HK-2 (cell line): ENCODE measurements at regions not wholly inside any gene's neighbourhood (a gene's known extent, or its start where the extent isn't known, plus 50 kb on each side); places are given as distances from the start of the nearest gene placed in this dataset.

Source experiments
- DNase-seq: peaks from one replicate; pipeline ENCODE4 v3.0.0-alpha.2; 2018; ENCODE audit not compliant: unreplicated experiment

GRCh38 chr22:49158741-49159564 lies 668.7 kb downstream of the BRD1 start:
- no peak for DNase-seq

DNA sequence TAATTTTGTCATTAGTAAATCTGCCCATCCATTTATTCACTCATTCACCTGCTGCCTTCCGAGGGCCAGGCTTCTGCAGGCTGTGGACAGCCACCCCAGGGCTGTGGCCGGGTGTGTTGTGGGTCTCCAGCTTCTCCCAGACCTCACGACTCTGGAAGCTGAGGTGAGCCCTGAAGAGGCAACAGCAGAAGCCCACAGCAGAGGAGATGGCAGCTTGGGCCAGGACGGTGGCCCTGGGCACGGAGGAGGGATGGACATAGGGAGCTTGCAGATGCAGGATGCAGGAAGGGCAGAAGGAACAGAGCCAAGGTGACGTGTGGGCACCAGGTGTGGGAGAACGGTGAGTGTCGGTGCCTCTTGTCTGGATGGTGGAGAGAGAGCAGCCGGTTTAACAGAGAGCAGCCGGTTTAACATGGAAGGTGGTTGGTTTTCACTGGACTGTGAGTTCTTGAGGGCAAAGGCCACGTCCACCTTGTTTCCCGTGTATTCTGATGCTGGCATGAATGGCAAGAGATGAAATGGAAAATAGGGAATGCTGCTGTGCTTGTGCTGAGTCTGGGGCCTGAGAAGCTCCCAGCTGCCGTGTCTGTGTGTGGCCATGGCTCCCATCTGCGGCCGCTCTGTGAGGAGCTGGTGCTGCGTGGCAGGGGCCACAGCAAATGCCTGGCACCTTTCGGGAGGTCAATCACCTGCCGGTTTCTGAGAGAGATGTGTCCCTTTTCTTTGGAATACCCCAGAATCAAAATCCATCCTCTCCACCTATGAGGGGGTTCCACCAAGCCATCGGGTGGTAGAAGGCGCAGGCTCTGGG lies 669.9 kb downstream of the BRD1 start:
- no peak for DNase-seq

- DNase-seq: no peak
These were observed 670.9 kb downstream of the BRD1 start for GRCh38 chr22:49156662-49157285.

GRCh38 chr22:49155770-49156580 lies 671.7 kb downstream of the BRD1 start:
- no peak for DNase-seq

DNA sequence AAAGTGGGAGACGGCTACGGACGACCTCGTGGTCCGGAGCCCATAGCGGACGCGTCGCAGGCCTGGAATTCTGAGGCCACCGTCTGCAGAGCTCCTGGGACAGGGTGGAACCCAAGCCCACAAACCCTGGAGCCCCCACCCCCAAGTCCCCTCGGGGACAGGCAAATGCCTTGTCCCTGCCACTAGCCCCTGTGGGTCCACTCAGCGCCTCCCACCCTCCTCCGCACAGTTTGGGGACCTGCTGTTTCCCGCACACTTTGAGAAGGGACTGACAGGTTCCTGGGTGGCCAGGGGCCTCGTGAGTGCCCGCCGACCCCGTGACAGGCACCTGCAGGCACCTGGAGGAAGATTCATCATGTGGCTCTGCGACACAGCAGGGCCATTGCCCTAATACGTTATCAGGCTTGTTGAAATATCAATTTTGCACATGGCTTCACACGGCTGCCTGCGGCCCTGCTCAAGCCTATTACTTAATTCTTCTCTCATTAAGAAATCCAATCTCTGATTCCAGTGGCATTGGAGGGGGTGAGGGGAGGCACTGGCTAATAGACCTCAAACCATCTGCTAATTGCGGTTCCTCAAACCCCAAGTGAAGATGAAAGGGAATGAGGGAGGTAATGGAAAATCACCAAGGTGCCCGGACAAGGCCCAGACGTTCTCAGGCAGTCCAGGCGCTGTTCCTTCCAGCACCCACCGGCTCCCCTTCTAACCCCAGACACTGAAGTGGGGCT lies 672.5 kb downstream of the BRD1 start:
- no peak for DNase-seq

DNA sequence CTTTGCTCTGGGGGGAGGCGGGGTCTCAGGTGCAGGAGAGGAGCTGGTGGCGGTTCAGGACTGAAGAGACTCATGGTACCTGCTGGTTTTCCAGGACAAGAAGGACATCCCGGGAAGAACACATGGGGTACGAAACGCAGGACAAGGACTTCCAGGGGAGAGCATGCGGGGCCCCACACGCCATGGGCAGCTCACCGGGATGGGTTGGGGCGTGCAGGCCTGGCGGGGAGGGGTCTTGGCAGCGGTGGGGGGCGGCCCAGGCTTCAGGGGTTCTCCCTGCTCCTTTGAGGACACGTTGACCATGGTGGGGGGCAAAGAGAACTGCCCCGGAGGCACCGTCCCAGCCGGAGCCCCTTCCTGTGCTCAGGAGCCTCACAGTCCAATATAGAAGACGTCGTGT lies 673.2 kb downstream of the BRD1 start:
- DNase-seq: no peak

- DNase-seq: no peak
These were observed 673.8 kb downstream of the BRD1 start for GRCh38 chr22:49153921-49154320.

DNA sequence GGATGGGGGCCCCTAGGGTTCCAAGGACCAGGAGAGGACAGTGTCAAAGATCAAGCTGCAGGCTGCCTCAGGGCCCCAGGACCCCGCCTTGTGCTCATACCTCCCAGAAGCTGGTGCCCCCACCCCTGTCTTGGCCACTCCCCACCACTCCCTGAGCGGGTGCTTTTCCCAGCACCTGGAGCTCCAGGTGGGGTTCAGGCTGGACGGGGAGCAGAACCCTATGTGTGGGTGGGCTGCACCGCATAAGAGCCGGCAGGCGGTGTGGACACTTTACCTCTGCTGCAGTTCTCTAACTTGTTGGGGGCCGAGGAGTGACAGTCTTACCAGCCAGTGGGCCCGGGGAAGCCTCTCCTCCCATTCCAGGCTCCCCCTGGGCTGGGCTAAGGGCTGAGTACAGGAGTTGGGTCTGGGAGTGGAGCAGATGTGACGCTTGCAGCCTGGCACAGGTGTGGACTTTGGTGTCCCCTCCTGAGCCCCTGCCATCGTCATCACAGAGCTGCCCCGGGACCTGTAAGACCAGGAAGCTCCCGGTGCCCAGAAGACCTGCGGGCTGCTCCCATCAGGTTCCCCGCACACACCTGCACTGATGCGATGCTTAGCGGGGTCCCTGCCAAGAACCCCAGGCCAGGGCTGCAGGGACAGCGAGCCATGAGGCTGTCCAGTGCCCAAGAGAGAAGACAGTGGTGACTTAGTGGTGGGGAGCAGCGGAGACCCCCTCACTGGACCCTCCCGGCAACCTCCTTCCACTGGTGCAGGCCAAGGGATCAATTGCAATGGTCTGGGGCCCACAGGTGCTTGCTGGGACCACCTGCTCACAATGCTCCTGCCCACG lies 674.5 kb downstream of the BRD1 start:
- DNase-seq: no peak

- no peak for DNase-seq
These were observed 675.3 kb downstream of the BRD1 start for GRCh38 chr22:49152127-49152938.

GRCh38 chr22:49151256-49152126 lies 676.2 kb downstream of the BRD1 start:
- DNase-seq: no peak

DNA sequence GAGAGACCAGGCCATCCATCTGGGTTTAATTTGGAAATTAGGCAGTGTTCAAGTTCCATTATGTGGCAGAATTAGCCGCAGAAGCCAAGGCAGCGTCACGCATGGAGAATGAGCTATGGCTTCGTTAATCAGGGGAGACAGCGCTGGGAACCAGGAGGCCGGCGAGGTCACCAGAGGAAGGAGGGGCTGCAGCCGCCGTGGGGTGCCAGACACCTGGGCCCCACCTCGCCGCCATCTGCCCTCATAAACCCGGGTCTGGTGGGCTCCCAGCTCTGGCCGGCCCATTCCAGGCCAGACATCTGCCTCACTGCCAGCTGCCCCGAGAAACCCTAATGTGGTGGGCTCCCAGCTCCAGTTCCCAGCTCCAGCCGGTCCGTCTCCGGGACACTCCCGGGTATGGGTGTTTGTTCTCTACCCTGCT lies 676.9 kb downstream of the BRD1 start:
- no peak for DNase-seq

DNA sequence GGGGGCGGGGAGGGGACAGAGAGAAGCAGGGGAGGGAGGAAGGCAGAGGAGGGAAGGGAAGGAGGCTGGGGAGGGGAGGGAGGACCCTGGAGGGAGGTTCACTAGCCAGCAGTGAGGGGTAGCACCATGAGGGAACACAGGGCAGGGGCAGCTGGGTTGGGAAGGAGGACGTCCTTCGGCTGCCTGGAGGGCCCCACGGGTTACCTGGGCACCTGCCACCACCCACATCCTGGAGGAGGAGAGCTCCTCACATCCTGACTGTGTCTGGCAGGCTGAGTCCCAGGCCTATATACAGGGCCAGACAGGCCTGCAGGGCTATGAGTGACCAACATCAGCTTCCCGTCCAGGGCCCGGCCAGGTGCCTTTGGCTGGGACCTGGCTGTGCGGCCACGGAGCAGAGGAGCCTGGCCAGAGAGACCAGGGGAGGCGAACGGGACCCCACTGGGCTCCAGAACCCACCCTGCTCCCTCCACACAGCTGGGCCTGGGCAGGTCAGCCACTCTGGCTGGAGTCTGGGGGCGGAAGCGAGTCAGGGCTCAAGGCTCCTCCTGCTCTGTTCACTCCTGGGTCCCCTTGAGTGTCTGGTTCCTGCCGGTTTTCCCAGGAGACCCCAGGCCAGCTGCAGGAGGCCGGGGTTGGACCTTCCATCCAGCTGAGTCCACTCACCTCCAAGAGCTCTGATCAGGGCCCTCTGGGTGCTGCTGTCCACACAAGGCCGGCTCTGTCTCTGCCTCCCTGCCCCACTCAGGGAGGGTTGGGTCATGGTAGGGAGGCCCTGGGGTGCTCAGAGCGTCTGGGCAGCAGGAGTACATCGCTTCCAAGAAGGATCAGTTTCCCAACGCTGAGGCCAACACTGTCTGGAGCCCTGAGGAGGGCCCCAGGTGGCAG lies 677.7 kb downstream of the BRD1 start:
- DNase-seq: no peak

DNA sequence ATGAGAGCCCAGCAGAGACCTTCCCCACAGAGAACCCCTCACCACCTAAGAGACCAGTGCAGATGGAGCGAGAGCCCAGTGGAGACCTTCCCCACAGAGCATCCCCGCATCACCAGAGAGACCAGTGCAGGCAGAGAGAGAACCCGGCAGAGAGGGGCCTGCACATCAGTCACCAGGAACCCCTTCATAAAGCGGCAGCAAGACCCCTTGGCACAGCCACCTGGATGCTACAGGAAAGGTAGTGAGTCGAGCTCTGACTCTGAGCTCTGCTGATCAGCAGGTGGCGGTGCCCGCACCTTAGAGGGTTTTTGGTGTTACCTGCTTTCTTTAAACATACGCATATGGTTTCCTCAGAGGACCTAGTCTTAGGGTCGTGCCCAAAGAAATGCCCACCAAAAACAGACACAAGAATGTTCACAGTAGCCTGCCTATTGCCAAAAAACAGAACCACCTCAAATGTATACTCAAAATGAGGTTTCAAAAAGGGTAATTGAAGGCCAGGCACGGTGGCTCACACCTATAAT lies 678.7 kb downstream of the BRD1 start:
- DNase-seq: no peak

- DNase-seq: no peak
These were observed 680.0 kb downstream of the BRD1 start for GRCh38 chr22:49147617-49148175.

GRCh38 chr22:49147171-49147570 lies 680.5 kb downstream of the BRD1 start:
- no peak for DNase-seq

GRCh38 chr22:49146511-49146910 lies 681.2 kb downstream of the BRD1 start:
- no peak for DNase-seq

- no peak for DNase-seq
These were observed 683.9 kb downstream of the BRD1 start for GRCh38 chr22:49143812-49144211.
